ENCODE measurements at regions not wholly inside any gene's neighbourhood (a gene's known extent, or its start where the extent isn't known, plus 50 kb on each side); places are given as distances from the start of the nearest gene placed in this dataset.

DNA sequence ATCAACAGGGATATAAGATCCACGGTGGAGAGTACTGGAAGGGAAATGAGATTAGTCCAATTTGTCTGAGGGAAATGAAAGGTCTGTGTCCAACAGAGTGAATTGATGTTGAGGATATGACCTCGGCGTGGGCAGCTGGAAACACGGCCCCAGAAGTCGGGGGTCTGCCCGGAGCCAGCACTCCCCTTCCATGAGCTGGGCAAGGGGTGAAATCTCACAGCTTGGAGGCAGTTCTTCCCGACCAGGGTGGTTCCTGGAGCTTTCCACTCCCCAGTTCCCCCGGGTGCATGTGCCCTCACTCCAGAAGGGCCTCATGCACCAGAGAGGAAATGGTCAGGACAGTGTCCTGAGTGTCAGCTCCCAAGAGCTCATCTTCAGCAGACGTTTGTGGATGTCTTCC lies 264.7 kb upstream of the PPP2R2D start:
- DNase-seq, result no peak

GRCh38 chr10:131636841-131637724 lies 263.7 kb upstream of the PPP2R2D start:
- no peak for DNase-seq

GRCh38 chr10:131638049-131638879 lies 262.5 kb upstream of the PPP2R2D start:
- no peak for DNase-seq

DNA sequence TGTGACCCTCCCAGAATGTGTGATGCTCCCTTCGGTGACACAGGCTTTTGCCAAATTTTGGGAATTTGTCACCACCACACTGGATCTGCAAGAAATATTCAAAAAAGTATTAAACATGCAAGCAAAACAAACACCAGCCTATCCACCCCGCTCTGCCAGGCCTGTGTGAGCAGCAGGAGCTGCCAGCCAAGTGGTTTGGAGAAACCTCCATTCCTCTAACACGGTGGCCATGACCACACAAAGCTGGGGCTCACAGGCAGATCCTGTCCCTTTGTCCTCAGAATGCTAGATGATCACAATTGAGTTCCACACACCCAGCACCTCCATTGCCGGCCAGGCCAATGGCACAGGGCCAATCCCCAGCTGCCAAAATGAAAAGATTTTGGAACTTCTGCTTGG lies 261.9 kb upstream of the PPP2R2D start:
- no peak for DNase-seq

- DNase-seq, result no peak
These were observed 260.7 kb upstream of the PPP2R2D start for GRCh38 chr10:131640045-131640644.

GRCh38 chr10:131641231-131641630 lies 259.6 kb upstream of the PPP2R2D start:
- DNase-seq, result no peak

DNA sequence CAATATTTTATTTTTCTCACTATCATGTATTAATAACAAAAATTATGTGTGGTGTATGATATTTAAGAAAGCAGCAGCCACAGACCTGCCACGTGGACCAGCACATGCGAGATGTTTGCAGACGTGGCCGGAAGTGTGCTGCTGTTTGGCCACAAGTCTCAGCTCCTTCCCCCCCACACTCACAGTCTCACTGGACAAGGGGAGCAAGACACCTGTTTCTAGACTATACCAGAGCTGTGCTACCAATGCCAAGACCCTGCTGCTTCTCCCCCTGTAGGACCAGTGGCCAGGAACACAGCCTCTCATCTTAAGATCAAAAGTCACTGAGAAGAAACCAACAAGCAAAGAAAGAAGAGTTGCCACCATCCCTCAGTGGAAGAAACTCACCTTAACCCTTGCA lies 258.9 kb upstream of the PPP2R2D start:
- DNase-seq, result no peak

DNA sequence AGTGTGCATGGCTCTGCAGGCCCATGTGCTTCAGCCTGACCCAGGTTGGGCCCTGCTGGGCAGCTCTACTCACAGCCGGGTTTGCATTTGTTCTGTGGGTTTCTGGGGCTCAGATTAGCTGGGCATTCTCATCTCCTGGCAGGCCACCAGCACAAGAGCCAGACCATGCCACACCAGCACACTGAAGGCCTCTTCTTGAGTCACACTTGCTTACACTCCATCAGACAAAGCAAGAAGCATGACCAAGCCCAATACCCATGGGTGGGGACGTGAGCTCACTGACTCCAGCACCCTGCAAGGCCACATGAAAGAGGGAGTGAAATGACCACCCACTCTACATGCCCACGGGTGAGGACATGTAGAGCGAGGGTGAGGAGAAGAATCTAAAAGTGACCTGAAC lies 257.8 kb upstream of the PPP2R2D start:
- no peak for DNase-seq

GRCh38 chr10:131644289-131644688 lies 256.5 kb upstream of the PPP2R2D start:
- DNase-seq, result no peak

DNA sequence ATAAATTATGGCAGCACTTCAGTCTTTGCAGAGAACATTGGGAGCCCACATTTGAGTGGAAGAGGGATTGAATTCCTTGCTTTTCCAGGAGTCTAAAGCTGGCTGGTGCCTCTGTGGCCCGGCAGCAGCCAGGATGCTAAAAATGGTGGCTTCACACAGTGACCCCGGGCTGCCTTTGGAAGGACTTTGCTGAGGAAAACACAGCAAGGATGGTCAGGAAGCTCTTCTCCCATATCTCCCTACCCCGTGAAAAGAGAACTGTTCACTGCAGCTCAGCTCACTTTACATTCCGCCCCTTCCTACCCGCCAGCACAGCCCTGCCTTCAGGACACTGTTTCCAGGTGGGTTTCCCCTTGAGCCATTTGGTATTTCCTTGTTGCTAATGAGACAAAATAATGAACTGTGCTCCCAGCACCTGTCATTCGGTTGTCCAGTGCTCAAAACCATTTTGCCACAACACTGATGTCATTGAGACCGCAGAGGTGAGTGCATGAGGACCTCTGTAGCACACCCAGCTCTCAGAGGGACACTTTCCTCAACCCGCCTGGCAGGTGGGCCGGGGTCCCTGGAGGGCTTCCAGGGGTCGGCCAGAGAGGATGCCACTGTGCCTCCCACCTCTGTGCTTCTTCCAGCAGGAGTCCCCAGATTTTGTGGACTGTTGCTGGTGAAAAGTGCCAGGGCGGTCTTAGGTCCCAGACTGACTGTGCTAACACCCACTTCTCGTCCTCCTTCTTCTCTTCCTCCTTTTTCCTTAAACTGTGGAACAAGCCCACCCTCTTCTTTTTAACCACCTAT lies 255.7 kb upstream of the PPP2R2D start:
- DNase-seq, result no peak

- no peak for DNase-seq
These were observed 255.1 kb upstream of the PPP2R2D start for GRCh38 chr10:131645756-131646155.

DNA sequence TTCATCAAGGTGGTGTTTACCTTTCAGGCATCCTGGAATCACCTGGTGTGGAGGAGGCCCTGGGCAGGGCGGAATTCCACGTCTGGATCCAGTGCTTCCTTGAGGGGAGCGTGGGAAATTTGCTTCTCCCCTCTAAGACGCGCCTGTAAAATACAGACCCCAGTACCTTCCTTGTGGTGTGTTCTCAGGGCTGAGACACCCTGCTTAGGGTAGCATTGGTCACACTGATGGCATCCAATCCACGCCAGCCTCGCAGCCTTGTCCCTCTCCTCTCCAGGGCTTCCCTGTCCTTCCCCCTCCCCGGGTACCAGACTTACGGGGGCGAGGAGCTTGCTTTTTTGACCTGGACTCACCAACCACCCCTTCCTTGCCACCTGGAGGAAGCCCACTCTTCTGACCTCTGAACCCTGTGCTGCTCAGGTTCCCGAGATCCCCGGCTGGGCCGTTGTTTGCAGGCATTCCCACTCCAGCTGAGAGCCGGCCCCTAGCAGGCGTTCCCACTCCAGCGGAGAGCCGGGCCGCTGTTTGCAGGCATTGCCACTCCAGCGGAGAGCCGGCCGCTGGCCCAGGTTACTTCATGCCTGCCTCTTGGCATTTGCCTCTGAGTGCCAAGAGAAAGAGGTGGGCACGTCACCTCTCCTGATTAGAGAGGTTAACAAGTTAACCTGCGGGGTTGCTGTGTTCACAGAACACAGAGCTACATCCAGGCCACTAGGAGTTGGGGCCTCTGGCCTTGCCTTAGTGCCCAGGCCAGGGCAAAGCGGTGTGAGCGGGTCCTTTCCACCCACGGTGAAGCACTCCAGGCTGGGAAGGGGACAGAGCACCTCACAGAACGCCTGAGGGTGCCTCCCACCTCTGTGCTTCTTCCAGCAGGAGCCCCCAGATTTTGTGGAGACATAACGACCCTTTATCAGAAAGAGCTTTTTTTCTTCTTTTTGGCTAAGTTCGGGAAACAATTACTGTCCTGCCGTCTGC lies 254.0 kb upstream of the PPP2R2D start:
- no peak for DNase-seq

- DNase-seq, result no peak
These were observed 253.0 kb upstream of the PPP2R2D start for GRCh38 chr10:131647789-131648188.

DNA sequence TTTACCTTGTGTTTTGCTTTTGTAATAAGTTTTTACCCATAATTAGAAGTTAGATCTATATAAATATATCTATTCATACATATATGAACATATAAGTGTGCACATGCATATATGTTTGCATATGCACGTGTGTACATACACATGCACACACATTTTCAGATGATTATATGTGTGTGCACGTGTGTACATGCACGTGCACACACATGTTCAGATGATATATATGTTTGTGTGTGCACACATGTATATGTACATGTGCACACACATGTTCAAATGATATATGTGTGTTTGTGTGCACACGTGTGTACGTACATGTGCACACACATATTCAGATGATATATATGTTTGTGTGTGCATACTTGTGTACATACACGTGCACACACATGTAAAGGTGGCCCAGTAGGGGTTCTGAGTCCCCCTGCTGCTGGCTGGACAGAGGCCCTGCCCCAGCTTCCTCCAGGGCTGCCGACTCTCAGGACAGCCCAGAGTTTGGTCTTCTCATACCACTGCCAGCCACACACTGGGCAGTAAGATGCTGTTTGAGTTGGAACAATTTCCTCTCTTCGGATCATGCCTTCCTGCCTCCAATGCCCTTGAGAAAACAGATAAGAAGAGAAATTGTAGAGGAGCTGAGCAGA lies 252.3 kb upstream of the PPP2R2D start:
- no peak for DNase-seq

DNA sequence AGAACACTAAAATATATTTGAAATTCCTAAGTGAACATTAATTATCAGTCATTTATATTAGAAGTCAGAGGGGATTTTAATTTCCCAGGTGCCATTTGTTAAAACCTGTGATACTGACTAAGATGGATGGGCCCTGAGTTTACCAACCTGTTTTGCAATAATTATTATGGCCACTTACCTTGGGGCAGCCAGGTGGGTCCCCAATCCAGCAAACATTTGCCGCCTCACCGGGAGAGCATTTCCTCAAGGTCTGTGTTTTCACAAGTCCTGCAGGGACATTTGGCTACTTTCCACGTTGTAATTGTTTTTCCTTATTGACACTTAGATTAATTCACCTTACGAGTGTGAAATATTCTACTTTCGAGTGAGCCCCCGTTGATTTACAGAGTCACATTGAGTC lies 251.2 kb upstream of the PPP2R2D start:
- no peak for DNase-seq

GRCh38 chr10:131650169-131650705 lies 250.6 kb upstream of the PPP2R2D start:
- no peak for DNase-seq

GRCh38 chr10:131650771-131651673 lies 249.8 kb upstream of the PPP2R2D start:
- DNase-seq, result no peak

GRCh38 chr10:131651674-131652437 lies 249.0 kb upstream of the PPP2R2D start:
- DNase-seq, result no peak
